Activated CD4-positive, alpha-beta T cell treated with anti-CD3 and anti-CD28 coated beads, Interleukin-2, amount 50 U/mL, for 48 hours (primary cell): ENCODE measurements at regions not wholly inside any gene's neighbourhood (a gene's known extent, or its start where the extent isn't known, plus 50 kb on each side); places are given as distances from the start of the nearest gene placed in this dataset.

Experiments used
- DNase-seq, 2 experiments: peaks; one replicate each; pipeline ENCODE4 v3.0.0-alpha.2; 2020

DNA sequence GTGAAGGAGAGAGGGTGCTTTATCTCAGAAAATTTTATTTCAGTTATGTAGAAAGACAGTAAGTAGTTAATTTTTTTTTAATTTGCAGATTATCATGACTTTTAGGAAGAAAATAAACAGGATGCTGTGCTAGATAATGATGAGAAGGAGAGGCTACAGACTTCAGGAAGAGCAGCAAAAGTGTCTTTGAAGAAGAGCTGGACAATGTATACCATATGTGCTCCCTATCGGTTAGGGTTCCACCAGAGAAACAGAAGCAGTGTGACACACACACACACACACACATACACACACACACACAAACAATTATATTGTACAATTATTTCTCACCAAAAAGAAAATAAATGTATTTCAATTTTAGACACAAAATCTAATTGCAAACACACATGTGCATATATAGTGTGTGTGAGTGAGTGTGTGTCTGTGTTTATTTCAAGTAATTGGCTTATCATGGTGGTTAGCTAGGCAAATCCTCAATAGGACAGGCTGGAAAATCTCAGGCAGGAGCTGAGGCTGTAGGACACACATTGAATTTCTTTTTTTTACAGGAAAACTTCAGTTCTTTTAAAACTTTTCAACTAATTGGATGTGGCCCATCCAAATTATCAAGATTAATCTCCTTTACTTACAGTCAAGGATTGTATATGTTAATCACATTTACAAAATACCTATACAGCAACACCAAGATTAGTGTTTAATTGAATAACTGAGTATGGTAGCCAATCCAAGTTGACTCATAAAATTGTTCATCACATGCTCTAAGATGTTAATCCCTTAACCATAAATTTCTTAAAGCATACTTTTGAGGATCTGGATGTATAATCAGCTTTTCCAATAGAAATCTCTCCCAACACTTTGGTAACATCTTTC is 235.8 kb upstream of the DCN start:
- DNase-seq, result no peak

DNA sequence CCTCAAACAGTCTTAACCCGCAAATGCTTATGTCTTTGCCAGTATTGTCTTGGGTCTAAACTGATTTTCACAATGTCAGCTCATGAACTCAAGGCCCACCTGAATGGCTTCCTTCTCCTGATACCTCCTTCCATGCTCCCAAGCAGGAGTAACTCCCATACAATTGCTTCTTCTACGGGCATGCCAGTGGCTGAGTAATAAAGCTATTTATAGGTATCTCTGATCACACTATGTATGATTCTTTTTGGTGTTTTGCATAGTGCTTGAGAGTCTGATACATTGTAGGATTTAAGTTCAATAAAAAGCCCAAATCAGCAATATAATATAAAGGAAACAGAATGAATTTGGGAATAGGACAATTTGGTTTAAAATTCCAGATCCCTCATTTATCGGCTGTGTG is 235.0 kb upstream of the DCN start:
- no peak for DNase-seq

DNA sequence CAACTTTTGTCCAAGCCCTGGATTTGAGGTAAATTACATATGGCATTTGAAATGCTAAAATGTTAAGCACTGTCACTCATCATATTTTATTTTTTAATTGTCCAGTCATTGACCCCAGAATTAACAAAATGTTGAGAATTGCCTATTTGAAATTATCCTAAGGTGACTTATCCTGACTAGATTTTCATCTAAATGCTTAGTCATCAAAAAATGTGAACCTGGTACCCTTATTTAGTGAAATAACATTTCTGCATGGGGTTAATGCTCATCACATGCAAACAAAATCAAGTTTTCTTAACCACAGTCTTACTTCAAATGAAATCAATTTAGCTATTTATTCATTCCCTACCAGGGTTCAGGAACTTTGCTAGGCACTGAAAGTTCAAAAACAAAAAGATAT is 232.0 kb upstream of the DCN start:
- DNase-seq, result no peak

- DNase-seq, result no peak
Observed at GRCh38 chr12:91413581-91414546, 231.2 kb upstream of the DCN start.

DNA sequence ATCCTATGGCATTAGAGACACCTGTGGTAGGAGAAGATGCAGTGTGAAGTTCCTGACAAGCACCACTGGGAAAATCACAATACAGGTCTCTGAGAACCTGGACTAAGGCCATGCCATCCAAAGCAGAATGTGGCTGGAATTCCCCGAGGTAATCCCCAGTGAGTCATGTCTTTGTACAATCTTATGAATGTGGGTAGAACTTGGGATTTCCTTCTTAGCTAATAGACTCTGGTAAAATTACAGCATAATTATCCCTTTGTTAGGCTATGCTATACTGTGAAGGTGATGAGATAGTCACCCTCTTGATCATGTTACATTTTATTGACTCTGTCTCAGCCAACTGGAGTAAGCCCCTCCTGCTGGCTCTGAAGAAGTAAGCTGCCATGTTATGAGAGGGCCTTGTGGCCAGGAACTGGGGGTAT is 224.3 kb upstream of the DCN start:
- peak; percentile 3 to 6 for DNase-seq

DNA sequence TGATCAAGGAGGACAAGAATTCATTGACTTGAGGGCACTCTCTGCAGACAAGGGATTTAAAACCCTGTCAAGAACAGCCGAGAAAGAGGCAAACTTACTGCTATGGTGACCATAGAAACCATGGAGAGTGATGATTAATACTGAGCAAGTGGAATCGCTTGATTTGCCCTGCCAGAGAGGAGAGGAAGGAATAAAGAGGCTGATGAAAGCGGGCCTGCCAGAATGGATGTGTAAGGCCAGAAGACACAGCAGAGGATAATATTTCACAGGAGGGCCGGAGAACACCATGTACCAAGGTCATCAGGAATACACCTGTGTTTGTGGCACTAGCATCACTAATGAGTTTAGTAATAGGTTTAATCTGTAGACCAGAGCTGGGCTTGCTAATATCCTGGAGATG is 221.8 kb upstream of the DCN start:
- no peak for DNase-seq

DNA sequence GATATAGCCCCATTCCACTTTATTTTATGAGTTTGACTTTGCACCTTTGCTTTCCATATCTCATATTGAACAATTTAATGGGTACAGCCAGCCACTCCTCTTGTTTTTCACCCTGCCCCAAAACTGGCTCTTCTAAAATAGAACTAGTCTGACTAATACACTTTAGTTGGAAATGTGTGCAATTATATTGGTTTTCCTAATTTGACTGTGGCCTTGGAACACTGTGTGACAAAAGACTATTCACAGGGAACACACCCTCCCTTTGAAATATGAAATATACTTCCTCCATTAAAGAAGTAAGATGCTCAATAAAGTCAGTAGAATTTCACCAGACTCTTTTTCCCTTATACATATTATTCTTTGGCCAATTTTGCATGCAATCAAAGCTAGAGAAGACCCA is 218.6 kb upstream of the DCN start:
- no peak for DNase-seq

GRCh38 chr12:91400271-91400670 is 217.7 kb upstream of the DCN start:
- DNase-seq, result no peak

- DNase-seq, result no peak
Observed at GRCh38 chr12:91397866-91398532, 215.4 kb upstream of the DCN start.

DNA sequence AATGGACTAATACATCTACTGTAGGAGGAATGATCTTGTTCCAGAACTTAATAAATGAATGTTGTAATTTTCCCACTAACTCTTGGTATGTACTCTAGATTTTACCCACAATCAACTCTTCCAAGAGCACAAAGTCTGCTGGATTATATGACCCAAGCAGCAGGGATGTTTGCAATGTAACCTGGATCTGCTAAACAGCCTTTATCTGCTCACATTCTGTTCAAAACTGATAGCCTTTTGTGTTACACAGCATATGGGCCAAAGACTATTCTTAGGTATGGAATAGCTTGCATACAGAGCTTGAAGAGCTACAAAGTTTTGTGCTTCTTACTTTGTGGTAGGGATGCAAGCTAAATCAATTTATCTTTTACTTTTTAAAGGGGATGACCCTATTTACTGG is 213.7 kb upstream of the DCN start:
- no peak for DNase-seq

- DNase-seq, result no peak
Observed at GRCh38 chr12:91395628-91396135, 213.1 kb upstream of the DCN start.

DNA sequence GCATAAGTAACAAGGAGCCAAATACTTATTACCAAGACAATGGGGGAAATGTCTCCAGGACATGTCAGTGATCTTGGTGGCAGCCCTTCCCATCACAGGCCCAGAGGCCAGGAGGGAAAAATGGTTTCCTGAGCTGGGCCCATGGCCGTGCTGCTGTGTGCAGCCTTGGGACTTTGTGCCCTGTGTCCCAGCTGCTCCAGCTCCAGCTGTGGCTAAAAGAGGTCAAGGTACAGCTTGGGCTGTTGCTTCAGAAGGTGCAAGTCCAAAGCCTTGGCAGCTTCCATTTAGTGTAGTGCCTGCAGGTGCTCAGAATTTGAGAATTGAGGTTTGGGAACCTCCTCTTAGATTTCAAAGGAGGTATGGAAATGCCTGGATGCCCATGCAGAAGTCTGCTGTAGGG is 212.3 kb upstream of the DCN start:
- DNase-seq, result no peak

DNA sequence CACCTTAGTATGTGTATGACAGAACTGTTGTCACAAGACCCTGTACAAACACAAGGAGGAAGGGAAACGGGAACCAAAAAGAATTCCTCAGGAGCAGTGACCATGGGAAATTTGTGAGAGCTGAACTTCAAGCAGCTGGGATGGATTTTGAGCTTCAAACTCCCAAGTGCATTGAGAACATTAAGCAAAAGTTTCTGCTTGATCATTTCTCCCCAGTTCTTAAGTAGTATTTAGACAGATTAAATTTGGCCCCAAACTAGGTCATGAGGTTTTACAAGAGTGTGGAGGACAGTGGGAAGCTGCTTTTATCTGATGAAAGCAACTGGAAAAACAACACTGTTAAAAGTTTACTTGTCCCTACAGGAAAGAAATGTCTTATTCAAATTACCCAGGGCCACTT is 206.0 kb upstream of the DCN start:
- DNase-seq, result no peak

DNA sequence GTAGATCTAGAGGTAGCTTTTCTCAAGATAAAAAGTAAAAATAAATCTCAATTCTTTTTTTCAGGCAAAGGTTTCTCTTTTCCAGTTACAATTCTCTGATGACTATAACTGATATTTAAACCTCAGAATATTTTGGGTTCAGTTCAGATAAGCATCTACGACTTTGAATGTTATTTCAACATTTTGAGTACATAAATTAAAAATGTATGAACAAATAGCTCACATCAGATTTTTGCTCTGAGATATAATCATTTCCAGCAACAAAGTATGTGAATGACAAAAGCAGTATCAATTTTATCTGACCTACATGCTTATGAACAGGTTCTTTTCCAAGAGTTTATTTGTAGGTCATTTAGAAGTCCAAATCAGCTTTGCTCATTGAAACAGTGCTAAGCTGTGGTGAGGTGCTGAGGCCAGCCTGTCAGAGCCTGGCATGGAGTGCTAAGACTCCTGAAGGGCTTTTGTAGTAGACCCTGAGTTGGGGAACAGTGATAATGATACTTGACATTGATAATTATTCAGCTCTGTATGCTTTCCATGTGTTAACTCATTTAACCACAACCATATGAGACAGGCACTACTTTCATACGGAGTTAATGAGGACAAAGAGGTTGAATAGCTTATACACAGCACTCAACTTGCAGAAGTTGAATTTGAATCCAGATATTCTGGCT is 205.0 kb upstream of the DCN start:
- DNase-seq, result no peak

DNA sequence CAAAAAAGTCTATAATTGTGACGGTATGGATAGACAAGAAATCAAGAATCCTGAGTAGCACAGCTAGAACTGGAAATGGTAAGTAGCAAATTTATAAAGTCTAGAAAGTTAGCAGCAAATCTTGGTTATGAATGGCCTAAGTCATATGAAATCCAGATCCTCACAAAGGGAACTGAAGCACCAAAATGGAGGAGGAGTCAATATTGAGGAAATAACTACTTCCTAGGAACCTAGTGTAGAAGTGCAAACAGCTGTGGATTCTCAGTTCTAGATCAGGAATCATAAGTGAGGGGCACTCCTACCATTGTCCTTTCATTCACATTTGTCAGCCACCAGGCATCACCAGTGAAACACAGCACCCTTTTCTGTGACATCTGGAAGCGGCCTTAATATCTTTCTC is 202.2 kb upstream of the DCN start:
- no peak for DNase-seq

DNA sequence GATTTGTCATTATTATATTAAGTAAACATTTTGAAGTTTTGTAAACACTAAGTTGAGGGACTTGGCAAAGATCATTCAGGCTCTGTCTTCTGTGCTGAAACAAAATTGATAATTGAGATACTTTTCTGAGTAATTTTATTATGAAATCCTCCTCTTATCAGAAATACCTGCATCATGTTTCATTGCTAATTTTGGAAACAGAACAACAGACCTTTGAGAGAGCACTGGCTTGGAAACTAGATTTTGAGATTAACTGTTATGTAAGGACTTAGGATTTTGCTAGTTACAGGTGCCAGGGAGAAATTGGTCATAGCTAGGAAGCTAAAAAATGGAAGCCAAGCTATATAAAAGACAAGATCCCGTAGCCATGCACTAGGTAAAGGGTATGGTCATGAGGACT is 201.7 kb upstream of the DCN start:
- DNase-seq, result no peak

- no peak for DNase-seq
Observed at GRCh38 chr12:91383099-91383498, 200.5 kb upstream of the DCN start.

DNA sequence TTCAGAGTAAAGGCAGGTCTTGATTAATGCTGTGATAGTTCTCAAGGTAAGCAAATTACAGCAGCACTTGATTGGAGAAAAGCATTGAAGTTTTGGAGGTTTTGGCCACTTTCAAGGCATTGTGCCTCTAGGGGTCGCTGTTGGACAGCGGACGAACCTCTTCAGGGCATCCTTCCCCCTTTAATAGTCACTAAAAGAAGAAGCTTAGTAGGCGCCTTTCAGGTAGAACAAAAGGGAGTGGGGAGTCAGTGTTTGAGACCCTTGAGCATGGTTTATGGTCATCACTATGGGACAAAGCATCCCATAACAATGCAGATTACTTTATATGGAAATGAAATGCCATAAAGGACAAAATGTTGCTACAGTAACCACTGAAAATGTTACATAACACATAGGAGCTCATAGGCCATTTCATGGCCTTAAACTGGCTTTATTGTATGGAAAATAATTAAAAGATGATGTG is 199.5 kb upstream of the DCN start:
- DNase-seq, result peak; percentile 87 to 90

- no peak for DNase-seq
Observed at GRCh38 chr12:91381309-91381804, 198.7 kb upstream of the DCN start.

DNA sequence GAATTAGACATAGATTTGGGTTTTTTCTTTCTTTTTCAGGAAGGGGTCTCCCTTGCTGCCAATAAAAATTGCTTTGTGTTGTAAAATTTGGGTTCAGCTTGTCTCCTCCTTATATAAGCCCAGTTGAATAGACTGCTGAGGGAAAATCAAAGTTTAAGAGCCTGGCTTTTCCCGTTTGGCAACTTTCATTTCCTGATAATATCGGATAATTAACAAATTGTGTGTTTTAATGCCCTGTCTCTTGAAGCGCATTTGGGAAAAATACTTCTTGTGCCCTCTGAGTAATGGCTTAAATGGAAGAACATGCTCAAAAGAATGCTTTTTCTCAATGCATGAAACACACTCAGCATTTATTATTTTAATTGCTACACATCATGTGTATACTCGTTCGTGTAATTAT is 198.0 kb upstream of the DCN start:
- DNase-seq, result no peak

- no peak for DNase-seq
Observed at GRCh38 chr12:91379051-91379775, 196.6 kb upstream of the DCN start.

GRCh38 chr12:91377436-91377835 is 194.8 kb upstream of the DCN start:
- no peak for DNase-seq
